ENCODE measurements at regions not wholly inside any gene's neighbourhood (a gene's known extent, or its start where the extent isn't known, plus 50 kb on each side); places are given as distances from the start of the nearest gene placed in this dataset.
A peak's percentile ranks its signal among the peaks of the same experiment; 100 is the strongest.

DNA sequence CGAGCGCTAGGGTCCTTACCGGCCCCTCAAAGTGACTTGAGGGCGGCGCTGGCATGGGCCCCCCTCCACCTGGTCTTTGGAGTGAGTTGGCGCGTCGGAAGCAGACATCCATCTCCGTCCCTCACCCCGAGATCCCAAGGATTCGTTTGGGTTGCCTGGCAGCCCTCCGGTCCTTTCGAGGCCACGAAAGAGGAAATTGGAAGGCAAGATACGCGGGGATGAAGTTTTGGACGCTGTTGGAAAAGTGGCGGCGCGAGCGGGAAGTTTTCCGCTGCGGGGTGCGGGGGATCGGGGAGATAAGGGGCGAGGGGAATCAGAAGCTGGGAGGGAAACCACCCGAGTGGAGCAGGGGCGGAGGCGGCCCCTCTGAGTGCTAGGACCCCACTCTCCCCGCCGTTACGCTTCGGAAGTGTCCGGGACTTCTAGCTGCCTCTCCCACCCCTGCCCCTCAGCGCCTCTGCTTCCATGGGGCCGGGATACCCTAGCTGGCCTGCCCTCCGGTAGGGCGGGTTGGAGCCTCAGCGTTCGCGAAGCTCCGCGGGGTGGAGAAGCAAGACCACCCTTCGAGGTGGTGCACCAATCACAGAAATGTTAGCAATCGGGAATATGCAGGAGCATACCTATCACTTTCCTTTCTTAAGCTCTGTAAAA is 57.8 kb downstream of the FRMPD3 start:
- Histone ChIP-seq H3K9ac (ENCODE audit: low read length in 3 of 3) (no peak overlapping the region), H3K4me1 (ENCODE audit: control insufficient read depth in 2 of 3, insufficient read depth in 2 of 3, low read depth in 1 of 3, low read length in 3 of 3) (no peaks in the 10 kb centered on the region), H3K36me3 (ENCODE audit: control insufficient read depth in 2 of 3, insufficient read depth in 3 of 3, low read length in 3 of 3) (no peaks in the 10 kb centered on the region), H3K27me3 (ENCODE audit: control insufficient read depth, insufficient read depth, low read length) (peaks cover 18% of the 10 kb centered on the region), H3K27ac (ENCODE audit: low read depth in 2 of 2, low read length in 2 of 2) (no peak overlapping the region), H3K9me3 (ENCODE audit: control insufficient read depth in 2 of 3, insufficient read depth in 1 of 3, low read length in 3 of 3) (no peaks in the 10 kb centered on the region), H3K4me3 (ENCODE audit: low read length in 3 of 3) (no peak overlapping the region)
- intact Hi-C loops (cut with DNase I) = no loop called here
- DNase-seq (peak in 1 of 5 donors; percentile 4), FAIRE-seq (no peak)
- TF ChIP-seq, protein P1, sequence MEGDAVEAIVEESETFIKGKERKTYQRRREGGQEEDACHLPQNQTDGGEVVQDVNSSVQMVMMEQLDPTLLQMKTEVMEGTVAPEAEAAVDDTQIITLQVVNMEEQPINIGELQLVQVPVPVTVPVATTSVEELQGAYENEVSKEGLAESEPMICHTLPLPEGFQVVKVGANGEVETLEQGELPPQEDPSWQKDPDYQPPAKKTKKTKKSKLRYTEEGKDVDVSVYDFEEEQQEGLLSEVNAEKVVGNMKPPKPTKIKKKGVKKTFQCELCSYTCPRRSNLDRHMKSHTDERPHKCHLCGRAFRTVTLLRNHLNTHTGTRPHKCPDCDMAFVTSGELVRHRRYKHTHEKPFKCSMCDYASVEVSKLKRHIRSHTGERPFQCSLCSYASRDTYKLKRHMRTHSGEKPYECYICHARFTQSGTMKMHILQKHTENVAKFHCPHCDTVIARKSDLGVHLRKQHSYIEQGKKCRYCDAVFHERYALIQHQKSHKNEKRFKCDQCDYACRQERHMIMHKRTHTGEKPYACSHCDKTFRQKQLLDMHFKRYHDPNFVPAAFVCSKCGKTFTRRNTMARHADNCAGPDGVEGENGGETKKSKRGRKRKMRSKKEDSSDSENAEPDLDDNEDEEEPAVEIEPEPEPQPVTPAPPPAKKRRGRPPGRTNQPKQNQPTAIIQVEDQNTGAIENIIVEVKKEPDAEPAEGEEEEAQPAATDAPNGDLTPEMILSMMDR (IDR thresholded peaks at IDR 0.05; ENCODE audit: borderline replicate concordance, extremely low read depth, insufficient read depth) = no peak

DNA sequence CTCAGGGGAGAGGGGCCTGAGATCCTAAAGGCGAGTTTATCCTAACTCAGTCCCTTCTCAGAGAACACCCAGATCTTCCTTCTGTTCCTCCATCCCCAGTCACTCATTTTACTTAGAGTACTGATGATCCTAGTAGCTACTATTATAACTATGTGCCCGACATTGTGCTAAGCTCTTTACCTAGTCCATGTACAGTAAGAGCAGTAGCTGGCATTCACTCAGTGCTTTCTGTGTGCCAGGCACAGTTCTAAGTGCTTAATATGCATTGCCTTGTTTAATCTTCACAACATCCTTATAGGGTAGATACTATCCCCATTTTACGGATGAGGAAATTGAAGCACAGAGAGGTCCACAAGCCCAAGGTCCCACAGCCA is 58.3 kb downstream of the FRMPD3 start:
- TF ChIP-seq, protein P1 (IDR thresholded peaks at IDR 0.05; ENCODE audit: borderline replicate concordance, extremely low read depth, insufficient read depth) = no peak
- no peak overlapping the region for H3K9ac ChIP-seq (ENCODE audit: low read length in 3 of 3)
- H3K4me1 ChIP-seq (ENCODE audit: control insufficient read depth in 2 of 3, insufficient read depth in 2 of 3, low read depth in 1 of 3, low read length in 3 of 3) = no peaks in the 10 kb centered on the region
- FAIRE-seq (no peak), DNase-seq (no peak)
- intact Hi-C loops (cut with DNase I) = no loop called here
- H3K9me3 ChIP-seq (ENCODE audit: control insufficient read depth in 2 of 3, insufficient read depth in 1 of 3, low read length in 3 of 3) = no peaks in the 10 kb centered on the region
- H3K27me3 ChIP-seq (ENCODE audit: control insufficient read depth, insufficient read depth, low read length) = peaks cover 18% of the 10 kb centered on the region
- no peak overlapping the region for H3K27ac ChIP-seq (ENCODE audit: low read depth in 2 of 2, low read length in 2 of 2)
- H3K36me3 ChIP-seq (ENCODE audit: control insufficient read depth in 2 of 3, insufficient read depth in 3 of 3, low read length in 3 of 3) = no peaks in the 10 kb centered on the region
- no peak overlapping the region for H3K4me3 ChIP-seq (ENCODE audit: low read length in 3 of 3)

DNA sequence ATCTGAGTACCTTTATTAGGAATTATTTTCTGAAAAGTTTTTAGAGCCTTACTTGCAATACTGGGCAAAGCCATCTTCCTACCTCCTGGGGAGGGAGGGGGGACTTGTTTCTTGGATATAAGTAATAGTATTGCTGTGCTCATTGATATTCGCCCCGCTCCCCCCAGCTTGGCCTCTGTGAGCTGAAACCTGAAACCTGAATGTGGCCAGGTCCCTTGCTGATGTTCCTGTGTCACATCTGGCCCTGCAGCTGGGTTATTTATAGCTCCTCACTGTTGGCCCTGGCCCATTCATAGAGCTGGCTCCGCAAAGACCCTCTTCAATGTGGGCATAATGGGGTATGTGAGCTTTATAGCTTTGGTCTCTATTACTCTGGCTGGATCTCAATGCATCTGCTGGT is 59.5 kb downstream of the FRMPD3 start:
- no peaks in the 10 kb centered on the region for H3K9me3 ChIP-seq (ENCODE audit: control insufficient read depth in 2 of 3, insufficient read depth in 1 of 3, low read length in 3 of 3)
- intact Hi-C loops (cut with DNase I) = no loop called here
- H3K36me3 ChIP-seq (ENCODE audit: control insufficient read depth in 2 of 3, insufficient read depth in 3 of 3, low read length in 3 of 3) = no peaks in the 10 kb centered on the region
- DNase-seq (no peak), FAIRE-seq (no peak)
- no peaks in the 10 kb centered on the region for H3K4me1 ChIP-seq (ENCODE audit: control insufficient read depth in 2 of 3, insufficient read depth in 2 of 3, low read depth in 1 of 3, low read length in 3 of 3)
- H3K9ac ChIP-seq (ENCODE audit: low read length in 3 of 3) = no peak overlapping the region
- H3K27ac ChIP-seq (ENCODE audit: low read depth in 2 of 2, low read length in 2 of 2) = no peak overlapping the region
- no peak overlapping the region for H3K4me3 ChIP-seq (ENCODE audit: low read length in 3 of 3)
- H3K27me3 ChIP-seq (ENCODE audit: control insufficient read depth, insufficient read depth, low read length) = peaks cover 18% of the 10 kb centered on the region
- TF ChIP-seq, protein P1 (IDR thresholded peaks at IDR 0.05; ENCODE audit: borderline replicate concordance, extremely low read depth, insufficient read depth) = no peak

DNA sequence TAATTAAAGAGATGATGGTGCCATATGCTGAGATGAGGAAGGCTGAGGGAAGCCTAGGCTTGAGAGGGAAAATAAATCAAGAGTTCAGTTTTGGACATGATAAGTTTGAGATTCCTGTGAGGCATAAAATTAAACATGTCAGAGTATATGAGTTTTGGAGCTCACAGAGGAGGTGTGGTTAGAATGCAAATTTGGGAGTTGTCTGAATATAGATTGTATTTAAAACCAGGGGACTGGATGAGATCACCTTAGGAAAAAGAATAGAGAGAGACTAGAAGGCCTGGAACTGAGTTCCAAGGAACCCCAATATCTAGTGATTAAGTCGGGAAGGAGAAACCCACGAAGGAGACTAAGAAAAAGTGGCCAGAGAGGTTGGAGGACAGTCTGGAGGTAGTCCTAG is 65.5 kb downstream of the FRMPD3 start:
- Histone ChIP-seq H3K4me1 (ENCODE audit: control insufficient read depth in 2 of 3, insufficient read depth in 2 of 3, low read depth in 1 of 3, low read length in 3 of 3) (no peaks in the 10 kb centered on the region), H3K9ac (ENCODE audit: low read length in 3 of 3) (no peak overlapping the region), H3K9me3 (ENCODE audit: control insufficient read depth in 2 of 3, insufficient read depth in 1 of 3, low read length in 3 of 3) (no peaks in the 10 kb centered on the region), H3K36me3 (ENCODE audit: control insufficient read depth in 2 of 3, insufficient read depth in 3 of 3, low read length in 3 of 3) (no peaks in the 10 kb centered on the region), H3K27ac (ENCODE audit: low read depth in 2 of 2, low read length in 2 of 2) (no peak overlapping the region), H3K27me3 (ENCODE audit: control insufficient read depth, insufficient read depth, low read length) (no peaks in the 10 kb centered on the region), H3K4me3 (ENCODE audit: low read length in 3 of 3) (no peak overlapping the region)
- FAIRE-seq (no peak), DNase-seq (no peak)
- TF ChIP-seq, protein P1 (IDR thresholded peaks at IDR 0.05; ENCODE audit: borderline replicate concordance, extremely low read depth, insufficient read depth) = no peak
- intact Hi-C loops (cut with DNase I) = no loop called here
